Activated T-cell treated with anti-CD3 and anti-CD28 coated beads, Interleukin-2, amount 50 U/mL, for 72 hours (primary cell): ENCODE measurements at regions not wholly inside any gene's neighbourhood (a gene's known extent, or its start where the extent isn't known, plus 50 kb on each side); places are given as distances from the start of the nearest gene placed in this dataset.

Experiments used
- ATAC-seq, 2 donors: fragments of 150-1000 bp; cut with Tn5 transposase; replicated peaks in 1 of 2; 2 replicates each; pipeline ENCODE4 v1.10.0; 2021; ENCODE audit warnings: moderate library complexity in 2 of 2, mild to moderate bottlenecking in 1 of 2
- DNase-seq, 2 donors: peaks; one replicate each; pipeline ENCODE4 v3.0.0; 2021 to 2022; ENCODE audit warnings: mixed read lengths in 1 of 2
- H3K27ac Mint-ChIP-seq: one replicate; pipeline ENCODE4 v1.8.0; 2022; ENCODE audit warnings: mild to moderate bottlenecking, moderate library complexity, mixed read lengths
- H3K27me3 Mint-ChIP-seq: one replicate; pipeline ENCODE4 v1.8.0; 2022; ENCODE audit warnings: low read depth, mixed read lengths
- H3K36me3 Mint-ChIP-seq, 2 donors: one replicate each; pipeline ENCODE4 v1.8.0; 2022; ENCODE audit warnings: mixed read lengths in 2 of 2, mild to moderate bottlenecking in 1 of 2; ENCODE audit not compliant: insufficient read depth in 2 of 2
- H3K4me1 Mint-ChIP-seq: one replicate; pipeline ENCODE4 v1.8.0; 2022; ENCODE audit warnings: low read depth, mixed read lengths
- H3K4me3 Mint-ChIP-seq, 2 donors: one replicate each; pipeline ENCODE4 v1.8.0; 2022; ENCODE audit warnings: mild to moderate bottlenecking in 2 of 2, mixed read lengths in 2 of 2, moderate library complexity in 2 of 2
- H3K9me3 Mint-ChIP-seq, 2 donors: one replicate each; pipeline ENCODE4 v1.8.0; 2022; ENCODE audit warnings: mixed read lengths in 2 of 2

DNA sequence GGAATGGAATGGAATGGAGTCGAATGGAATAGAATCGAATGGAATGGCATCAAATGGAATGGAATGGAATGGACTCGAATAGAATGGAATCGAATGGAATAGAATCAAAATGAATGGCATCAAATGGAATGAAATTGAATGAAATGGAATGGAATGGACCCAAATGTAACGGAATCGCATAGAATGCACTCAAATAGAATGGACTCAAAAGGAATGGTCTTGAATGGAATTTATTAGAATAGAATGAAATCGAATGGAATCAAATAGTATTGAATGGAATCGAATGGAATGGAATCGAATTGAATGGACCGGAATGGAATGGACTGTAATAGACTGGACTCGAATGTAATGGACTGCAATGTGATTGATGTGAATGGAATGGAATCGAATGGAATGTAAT is 501.4 kb upstream of the WSB1 start:
- no peaks in the 10 kb centered on the region for H3K36me3 Mint-ChIP-seq
- DNase-seq (no peak), ATAC-seq (no peak)
- H3K27me3 Mint-ChIP-seq = no peaks in the 10 kb centered on the region
- no peaks in the 10 kb centered on the region for H3K9me3 Mint-ChIP-seq
- no peak overlapping the region for H3K4me3 Mint-ChIP-seq
- no peak overlapping the region for H3K27ac Mint-ChIP-seq
- H3K4me1 Mint-ChIP-seq = no peaks in the 10 kb centered on the region

DNA sequence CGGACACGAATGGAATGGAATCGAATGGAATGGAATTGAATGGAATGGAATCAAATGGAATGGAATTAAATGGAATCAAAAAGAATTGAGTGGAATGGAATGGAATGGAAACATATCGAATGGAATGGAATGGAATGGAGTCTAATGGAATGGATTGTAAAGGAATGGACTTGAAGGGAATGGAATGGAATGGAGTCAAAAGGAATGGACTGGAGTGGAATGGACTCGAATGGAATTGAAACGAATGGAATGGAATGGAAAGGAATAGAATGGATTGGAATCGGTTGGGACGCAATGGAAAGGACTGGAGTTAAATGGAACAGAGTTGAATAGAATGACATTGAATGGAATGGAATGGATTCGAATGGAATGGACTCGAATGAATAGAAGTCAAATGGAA is 486.9 kb upstream of the WSB1 start:
- Mint-ChIP-seq H3K27ac (no peak overlapping the region), H3K9me3 (peaks cover 3% of the 10 kb centered on the region in 2 donors)
- ATAC-seq = no peak

DNA sequence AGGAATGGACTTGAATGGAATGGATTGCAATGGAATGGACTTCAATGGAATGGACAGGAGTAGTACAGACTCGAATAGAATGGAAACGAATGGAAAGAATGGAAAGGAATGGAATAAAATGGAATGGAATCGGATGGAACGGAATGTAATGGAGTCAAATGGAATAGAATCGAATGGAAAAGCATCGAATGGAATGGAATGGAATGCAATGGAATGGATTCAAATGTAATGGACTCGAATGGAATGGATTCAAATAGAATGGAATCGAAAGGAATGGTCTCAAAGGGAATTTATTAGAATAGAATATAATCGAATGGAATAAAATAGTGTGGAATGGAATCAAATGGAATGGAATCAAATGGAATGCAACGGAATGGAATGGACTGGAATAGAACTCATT is 484.9 kb upstream of the WSB1 start:
- H3K4me3 Mint-ChIP-seq = no peak overlapping the region
- H3K4me1 Mint-ChIP-seq = no peaks in the 10 kb centered on the region
- no peak for DNase-seq
- peaks cover 3% of the 10 kb centered on the region in 2 donors for H3K9me3 Mint-ChIP-seq
- H3K36me3 Mint-ChIP-seq = peaks cover 3 to 4% of the 10 kb centered on the region in 2 donors
- ATAC-seq = no peak
- no peak overlapping the region for H3K27ac Mint-ChIP-seq
- H3K27me3 Mint-ChIP-seq = no peaks in the 10 kb centered on the region

More for the DNA sequence above, 486.9 kb upstream of the WSB1 start:
- Mint-ChIP-seq H3K4me1 (no peaks in the 10 kb centered on the region), H3K36me3 (peaks cover 3 to 4% of the 10 kb centered on the region in 2 donors), H3K27me3 (no peaks in the 10 kb centered on the region), H3K4me3 (no peak overlapping the region)
- no peak for DNase-seq

DNA sequence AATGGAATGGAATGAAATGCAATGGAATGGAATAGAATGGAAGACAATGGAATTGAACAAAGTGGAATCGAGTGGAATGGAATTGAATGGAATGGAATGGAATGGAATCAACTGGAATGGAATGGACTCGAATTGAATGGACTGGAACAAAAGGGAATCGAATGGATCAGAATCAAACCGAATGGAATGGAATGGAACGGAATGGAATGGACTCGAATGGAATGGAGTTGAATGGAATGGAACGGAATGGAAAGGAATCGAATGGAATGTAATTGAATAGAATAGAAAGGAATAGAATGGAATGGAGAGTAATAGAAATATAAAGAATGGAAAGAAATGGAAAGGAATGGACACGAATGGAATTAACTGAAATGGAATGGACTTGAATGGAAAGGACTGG is 475.2 kb upstream of the WSB1 start:
- H3K27ac Mint-ChIP-seq = no peak overlapping the region
- ATAC-seq (no peak), DNase-seq (no peak)
- no peak overlapping the region for H3K4me3 Mint-ChIP-seq
- no peaks in the 10 kb centered on the region for H3K4me1 Mint-ChIP-seq
- H3K9me3 Mint-ChIP-seq = no peaks in the 10 kb centered on the region
- no peaks in the 10 kb centered on the region for H3K27me3 Mint-ChIP-seq
- H3K36me3 Mint-ChIP-seq = no peaks in the 10 kb centered on the region
